HG03469 (cell line): ENCODE measurements at regions not wholly inside any gene's neighbourhood (a gene's known extent, or its start where the extent isn't known, plus 50 kb on each side); places are given as distances from the start of the nearest gene placed in this dataset.
"Not testable (repeated sequence)": the region's sequence is repeated elsewhere in the genome, so short reads cannot be mapped to it uniquely, and the experiment has no call there.

ENCODE experiments used
- ATAC-seq: cut with Tn5 transposase; IDR thresholded peaks from one replicate; pipeline ENCODE4 v1.9.1; 2021; ENCODE audit warnings: mild to moderate bottlenecking, moderate library complexity, moderate number of reproducible peaks; ENCODE audit not compliant: unreplicated experiment

DNA sequence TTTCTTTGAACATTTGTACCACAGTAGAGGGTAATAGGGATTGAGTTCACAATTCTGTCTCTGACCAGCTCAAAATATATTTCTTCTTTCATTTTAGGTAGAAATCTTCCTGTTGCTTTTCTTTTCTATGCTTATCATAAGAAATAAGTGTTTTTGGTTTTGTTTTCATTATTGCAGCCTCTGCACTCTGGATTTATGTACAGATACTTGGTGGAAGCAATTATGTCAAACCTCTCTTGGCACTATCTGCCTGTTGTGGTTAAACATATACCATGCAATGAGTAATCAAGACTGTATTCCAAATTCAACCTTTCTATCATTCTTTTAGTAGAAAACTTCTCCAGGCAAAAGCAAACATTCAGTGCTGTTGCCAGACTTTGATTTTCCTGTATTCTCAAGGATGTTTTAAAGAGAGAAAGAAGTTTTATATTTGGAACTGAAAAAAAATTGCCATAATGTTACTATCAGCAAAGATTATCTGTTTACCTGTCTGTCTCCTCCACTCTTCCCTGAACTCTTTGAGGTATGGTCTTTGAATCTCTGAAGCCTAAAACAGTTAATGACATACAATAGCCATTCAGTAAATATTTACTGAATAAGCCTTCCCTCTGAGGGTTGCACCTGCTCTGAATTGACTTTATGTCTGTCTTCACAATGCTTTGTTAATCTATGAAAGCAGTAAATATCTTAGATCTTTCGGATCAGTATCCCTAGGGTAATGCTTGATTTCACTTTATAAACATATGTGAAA lies 612.5 kb upstream of the PRR20A start:
- ATAC-seq = no peak

DNA sequence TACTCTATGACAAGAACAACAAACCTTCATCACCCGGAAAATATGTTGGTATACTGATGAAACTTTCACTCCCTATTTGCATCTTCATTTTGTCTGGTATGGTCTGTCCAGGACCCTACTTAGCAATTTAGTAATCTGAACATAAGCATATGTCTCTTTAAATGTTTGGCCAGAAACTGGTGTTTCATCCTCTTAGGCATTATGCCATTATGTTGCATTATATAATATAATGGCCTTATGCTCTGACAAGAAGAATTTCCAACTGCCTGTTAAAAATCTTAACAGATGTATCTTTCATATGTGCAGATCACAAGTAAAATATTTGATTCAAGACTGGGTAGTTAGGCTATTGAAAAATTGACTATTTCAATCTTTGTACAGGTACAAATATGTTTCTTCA lies 610.6 kb upstream of the PRR20A start:
- no peak for ATAC-seq

DNA sequence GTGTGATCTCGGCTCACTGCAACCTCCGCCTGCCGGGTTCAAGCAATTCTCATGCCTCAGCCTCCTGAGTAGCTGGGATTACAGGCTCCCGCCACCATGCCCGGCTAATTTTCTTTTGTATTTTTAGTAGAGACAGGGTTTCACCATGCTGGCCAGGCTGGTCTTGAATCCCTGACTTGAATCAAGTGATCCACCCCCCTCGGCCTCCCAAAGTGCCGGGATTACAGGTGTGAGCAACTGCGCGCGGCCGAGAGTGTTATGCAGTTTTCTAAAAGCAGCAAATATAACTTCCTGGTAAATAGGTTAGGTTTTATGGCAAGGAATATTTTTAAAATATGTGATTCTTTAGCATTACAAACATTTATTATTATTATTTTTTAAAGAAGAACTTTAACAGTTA lies 592.8 kb upstream of the PRR20A start:
- ATAC-seq = not testable (repeated sequence)

DNA sequence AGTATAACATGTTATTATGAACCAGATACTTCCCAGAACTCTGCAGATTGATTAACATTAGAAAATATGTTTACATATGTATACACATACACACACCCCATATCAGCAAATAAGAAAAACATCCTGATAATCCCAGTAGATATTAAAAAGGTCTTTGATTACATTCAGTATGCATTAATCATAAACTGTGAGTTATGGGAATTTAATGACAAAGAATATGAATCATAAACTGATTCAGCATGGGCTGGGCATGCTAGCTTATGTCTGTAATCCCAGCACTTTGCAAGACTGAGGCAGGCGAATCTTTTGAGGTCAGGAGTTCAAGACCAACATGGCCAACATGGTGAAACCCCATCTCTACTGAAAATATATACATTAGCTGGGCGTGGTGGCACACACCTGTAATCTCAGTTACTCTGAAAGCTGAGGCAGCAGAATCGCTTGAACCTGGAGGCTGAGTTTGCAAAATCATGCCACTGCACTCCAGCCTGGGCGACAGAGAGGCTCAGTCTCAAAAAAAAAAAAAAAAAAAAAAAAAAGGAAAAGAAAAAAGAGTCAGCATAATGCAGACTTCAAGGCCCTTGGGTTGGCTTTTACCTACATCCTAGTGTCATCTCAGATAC lies 581.9 kb upstream of the PRR20A start:
- no peak for ATAC-seq

DNA sequence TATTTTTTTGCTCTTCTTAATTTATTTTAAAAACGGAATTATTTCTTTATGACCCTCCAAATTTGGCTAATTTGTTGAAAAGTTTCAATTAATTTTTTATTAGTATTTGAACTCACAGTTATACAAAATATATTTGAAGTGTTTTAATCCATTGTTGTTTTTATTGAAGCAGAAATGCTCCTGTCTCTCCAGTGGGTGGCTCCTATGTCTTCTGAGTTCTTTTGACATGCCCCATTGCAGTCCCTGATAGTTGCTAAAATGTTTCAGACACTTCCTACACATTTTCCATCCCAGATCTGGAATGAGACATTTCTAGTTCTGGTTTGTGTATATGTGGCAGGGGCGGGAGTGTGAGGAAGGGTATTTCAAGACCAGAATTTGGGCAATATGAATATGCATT lies 579.4 kb upstream of the PRR20A start:
- ATAC-seq = no peak

DNA sequence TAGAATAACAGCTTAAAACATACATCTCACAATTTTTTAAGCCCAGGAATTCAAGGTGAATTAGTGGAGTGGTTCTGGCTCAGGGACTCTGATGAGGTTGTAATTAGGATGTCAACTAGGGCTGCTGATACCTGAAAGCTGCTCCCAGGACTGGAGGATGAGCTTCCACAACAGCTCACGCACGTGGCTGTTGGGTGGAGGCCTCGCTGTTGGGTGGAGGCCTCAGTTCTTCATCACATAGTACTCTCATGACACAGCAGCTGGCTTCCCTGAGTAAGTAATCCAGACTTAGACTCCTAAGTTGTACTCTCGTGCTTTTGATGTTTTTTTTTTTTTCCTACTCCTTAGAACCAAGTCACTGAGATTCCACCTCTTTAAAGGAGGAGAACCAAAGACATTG lies 577.1 kb upstream of the PRR20A start:
- ATAC-seq = no peak

DNA sequence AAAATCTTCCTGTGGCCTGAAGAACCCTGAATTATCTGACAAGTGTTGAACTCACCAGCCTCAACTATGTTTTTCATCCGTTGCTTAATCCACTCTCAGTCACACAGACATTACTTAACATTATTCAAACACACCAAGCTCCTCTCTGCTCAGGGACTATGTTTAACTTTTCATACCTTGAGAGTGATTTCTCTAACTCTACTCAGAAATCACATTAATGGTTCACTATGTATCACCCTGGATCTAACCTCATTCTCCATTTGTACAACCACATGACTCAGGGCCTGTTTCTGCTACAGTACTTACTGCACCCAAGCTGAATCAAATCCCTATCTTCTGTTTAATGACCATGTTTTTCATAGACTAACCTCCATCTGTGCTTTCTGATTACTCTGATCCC lies 553.7 kb upstream of the PRR20A start:
- ATAC-seq = no peak

DNA sequence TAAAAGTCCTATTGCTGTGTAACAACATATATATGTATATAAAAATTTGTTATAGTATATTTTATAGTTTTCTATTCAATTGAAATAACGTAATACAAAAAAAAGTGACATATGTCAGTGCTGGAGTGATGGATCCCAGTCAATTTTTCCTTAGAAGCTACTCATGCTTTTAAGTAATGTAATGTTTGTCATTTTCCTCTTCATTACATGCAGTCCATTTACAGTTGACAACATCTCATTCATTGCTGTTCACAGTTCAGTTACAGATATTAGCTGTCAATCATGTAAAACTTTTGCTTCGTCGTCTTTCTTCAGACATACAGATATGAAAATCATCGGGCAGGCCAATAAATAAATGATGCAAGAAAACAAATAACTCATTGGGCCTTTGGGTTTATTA lies 525.1 kb upstream of the PRR20A start:
- no peak for ATAC-seq

DNA sequence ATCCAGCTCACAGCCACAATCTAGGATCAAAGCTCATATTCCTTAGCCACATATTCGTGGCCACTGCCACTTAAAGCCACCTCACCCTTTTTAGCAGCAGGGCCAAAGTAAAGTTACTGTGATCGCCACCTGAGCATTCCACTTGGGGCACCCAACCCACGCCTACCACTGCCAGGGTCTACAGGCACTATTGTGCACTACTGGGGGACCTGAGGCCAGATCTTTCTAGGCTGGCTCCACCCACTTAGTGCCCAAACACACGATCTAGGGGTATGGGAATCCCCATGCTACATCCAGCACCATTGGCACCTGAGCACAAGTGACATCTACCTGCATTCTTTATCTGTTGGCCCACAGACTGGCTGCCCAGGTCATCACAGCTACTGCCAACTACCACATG lies 517.9 kb upstream of the PRR20A start:
- ATAC-seq = no peak

DNA sequence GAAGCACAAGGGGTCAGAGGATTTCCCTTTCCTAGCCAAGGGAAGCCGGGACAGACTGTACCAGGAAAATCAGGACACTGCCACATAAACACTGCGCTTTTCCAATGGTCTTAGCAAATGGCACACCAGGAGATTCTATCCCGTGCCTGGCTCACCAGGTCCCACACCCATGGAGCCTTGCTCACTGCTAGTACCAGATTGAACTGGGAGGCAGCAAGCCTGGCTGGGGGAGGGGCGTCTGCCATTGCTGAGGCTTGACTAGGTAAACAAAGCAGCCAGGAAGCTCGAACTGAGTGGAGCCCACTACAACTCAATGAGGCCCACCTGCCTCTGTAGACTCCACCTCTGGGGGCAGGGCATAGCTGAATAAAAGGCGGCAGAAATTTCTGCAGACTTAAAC lies 511.8 kb upstream of the PRR20A start:
- ATAC-seq = not testable (repeated sequence)

DNA sequence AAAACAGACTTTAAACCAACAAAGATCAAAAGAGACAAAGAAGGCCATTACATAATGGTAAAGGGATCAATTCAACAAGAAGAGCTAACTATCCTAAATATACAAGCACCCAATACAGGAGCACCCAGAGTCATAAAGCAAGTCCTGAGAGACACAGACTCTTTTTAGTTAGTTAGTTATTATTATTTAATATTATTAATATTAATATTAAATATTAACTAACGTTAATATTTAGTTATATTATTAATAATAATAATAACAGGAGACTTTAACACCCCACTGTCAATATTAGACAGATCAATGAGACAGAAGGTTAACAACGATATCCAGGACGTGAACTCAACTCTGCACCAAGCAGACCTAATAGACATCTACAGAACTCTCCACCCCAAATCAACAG lies 509.7 kb upstream of the PRR20A start:
- ATAC-seq = not testable (repeated sequence)

DNA sequence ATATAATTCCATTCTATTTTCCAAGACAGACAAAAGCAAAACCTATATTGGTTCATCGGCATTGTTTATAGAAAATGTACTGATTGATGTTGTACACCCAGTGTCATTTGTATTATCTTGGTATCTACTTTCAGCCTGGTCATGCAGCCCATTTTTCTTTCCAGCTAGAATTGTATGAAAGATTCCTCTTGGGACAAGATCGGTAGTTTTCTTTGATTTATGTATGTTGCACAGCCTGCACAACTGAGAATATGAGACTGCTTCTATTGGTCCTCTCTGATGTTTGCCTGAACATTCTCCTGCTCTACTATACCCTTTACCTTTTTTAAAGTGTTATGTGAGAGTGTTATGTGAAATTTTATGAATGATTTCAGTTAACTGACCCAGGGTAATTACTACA lies 487.7 kb upstream of the PRR20A start:
- no peak for ATAC-seq

DNA sequence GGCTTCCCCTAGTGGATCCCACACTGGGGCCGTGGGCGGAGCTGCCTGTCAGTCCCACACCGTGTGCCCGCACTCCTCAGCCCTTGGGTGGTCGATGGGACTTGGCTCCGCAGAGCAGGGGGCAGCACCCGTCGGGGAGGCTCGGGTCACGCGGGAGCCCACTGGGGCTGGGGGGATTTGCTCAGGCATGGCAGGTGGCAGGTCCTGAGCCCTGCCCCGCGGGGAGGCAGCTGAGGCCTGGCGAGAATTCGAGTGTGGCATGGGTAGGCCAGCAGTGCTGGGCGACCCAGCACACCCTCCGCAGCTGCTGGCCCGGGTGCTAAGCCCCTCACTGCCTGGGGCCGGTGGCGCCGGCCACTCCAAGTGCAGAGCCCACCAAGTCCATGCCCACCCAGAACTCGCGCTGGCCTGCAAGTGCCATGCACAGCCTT lies 481.7 kb upstream of the PRR20A start:
- no peak for ATAC-seq

DNA sequence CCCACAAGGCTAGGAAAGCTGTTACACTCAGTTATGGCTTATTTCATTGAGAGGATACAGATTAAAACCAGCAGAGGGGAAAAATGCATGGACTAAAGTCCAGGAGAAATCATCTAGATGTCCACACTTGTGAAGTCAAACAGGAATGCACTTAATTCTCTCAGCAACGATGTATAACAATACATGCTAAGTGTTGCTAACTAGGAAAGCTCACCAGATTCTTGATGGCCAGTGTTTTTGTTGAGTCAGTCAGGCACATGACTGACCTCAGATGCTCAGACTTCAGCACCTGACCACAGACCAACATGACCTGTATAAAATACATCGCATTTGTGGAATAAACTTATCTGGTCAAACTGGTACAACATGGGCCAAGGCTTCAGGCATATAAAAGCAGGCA lies 470.2 kb upstream of the PRR20A start:
- ATAC-seq = no peak

DNA sequence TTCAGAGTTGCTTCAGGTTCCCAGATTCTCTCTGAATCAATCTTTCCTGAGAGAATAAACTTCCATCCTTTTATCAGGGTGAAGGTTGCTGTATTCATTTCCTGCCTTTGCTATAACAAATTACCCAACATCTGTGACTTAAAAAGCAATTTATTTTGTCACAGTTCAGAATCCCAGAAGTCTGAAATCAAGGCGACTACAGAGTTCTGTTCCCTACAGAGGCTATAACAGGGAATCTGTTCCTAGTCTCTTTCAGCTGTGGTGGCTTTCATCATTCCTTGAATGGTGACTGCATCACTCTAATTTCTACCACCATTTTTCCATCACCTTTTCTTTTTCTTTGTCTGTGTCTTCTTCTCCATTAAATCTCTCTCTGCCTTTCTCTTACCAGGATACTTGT lies 459.3 kb upstream of the PRR20A start:
- no peak for ATAC-seq

DNA sequence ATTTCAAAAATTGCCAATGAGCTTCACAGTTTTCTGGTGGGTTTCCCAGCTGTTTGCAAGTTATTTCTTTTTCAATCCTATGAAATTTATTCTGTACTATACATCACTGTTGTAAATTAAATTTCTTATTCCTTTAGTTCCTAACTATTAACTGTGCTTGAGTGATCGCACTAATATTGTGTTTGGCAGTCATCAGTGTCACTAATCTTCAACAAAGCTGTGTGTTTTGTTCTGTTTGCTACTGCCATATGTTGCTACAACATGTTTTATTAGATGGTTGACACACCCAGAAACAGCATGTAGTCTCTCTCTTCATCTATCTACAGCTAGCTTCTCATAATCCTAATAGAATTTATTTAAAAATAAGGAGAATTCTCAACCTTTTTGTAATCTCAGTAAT lies 453.6 kb upstream of the PRR20A start:
- ATAC-seq = no peak

DNA sequence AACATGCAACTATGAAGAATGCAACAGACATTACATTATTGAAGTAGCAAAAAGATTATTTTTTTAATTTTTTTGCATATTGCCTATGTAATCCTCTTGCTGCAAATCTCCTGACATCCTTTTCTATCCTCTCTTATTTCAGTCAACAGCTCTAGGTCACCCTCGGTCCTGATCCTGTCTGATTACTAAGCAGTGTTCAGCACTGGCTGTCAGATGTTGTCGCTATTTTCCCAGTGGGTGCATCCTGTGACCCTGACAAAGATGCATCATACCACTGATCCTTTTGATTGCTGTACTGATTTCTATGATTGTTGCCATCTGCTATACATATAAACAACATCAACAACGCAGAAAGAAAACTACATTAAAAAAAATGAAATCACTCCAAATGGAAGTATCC lies 443.7 kb upstream of the PRR20A start:
- ATAC-seq = no peak

DNA sequence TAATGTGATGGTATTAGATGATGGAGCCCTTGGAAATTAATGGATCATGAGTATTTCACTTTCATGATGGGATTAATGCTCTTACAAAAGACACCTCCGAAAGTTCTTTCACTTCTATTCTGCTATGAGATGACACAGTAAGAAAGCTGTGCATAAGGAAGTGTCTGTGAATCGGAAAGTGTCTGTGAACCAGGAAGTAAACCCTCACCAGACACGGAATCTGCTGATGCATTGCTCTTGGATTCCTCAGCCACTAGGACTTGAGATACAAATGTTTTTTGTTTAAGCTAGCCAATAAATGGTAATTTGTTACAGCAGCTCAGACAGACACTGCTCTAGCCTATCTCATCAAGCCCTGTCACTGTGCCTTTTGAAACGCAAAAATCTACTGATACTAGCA lies 440.4 kb upstream of the PRR20A start:
- ATAC-seq = no peak

DNA sequence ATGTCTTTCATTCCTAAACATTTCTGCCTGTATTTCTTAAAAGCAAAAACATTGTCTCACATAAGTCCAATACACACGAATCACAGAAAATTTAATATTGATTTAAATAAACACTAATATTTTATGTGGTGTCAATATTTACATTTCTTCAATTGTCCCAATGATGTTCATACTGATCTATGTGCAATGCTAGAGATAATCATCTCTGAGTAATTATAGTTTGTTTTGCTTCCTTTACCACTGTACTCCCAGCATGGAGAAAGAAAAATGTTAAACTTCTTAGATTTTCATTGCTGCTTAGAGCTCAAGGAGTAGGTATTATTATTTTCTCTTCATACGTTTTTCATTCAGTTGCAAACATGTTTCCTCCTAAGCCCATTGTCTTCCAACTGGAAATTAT lies 434.2 kb upstream of the PRR20A start:
- ATAC-seq = no peak

DNA sequence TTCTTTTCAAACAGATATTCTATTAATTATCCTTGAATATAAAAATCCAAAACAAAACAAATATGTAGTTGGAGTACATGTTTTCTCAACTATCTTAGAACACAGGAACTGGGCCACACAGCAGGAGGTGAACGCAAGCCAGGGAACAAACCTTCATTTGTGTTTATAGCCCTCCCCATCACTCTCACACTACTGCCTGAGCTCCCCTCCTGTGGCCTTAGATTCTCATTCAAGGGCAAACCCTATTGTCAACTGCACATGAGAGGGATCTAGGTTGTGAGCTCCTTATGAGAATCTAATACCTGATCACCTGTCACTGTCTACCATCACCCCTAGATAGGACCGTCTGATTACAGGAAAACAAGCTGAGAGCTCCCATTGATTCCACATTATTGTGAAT lies 427.1 kb upstream of the PRR20A start:
- no peak for ATAC-seq

DNA sequence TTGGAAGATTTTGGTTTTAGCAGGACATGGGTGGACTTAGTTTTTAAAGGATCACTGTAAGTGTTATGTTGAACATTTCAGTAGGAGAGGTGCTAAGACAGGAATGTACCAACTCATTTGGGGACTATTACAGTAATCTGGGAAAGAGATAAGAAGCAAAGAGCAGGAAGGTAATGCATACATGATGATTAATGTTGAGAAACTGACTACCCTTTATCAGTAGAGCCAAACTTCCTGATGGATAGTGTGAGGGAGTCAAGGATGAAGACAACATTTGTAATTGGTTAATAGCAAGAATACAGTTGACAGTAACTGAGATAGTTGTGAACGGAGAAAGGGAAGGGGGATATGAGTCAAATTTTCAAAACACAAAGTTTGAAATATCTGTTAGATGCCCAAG lies 421.9 kb upstream of the PRR20A start:
- ATAC-seq = no peak

DNA sequence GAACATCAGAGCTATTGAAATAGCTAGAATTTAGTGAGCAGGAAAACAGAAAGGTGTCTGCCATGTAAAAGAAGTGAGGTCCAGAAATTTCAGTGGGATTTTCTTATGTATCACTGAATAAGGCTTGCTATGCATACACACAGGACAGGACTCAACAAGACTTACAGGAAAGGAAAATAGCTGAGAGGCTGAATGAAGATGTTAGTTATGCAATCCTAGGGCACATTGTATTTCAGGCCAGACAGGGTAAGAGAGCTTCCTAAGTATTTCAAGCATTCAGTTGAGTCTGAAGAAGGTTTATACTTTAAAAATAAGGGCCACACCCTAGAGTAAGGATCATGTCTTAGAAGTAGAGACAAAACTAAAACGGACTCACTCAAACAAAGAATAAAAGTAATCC lies 419.9 kb upstream of the PRR20A start:
- ATAC-seq = no peak

DNA sequence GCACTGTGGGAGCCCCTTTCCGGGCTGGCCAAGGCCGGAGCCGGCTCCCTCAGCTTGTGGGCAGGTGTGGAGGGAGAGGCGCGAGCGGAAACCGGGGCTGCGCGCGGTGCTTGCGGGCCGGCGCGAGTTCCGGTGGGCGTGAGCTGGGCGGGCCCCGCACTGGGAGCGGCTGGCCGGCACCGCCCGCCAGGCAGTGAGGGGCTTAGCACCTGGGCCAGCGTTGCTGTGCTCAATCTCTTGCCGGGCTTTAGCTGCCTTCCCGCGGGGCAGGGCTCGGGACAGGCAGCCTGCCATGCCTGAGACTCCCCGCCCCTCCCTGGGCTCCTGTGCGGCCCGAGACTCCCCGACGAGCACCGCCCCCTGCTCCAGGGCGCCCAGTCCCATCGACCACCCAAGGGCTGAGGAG lies 405.2 kb upstream of the PRR20A start:
- no peak for ATAC-seq
